Activated CD4-positive, alpha-beta T cell treated with anti-CD3 and anti-CD28 coated beads for 36 hours (primary cell): ENCODE measurements at regions not wholly inside any gene's neighbourhood (a gene's known extent, or its start where the extent isn't known, plus 50 kb on each side); places are given as distances from the start of the nearest gene placed in this dataset.

ENCODE experiments used
- ATAC-seq: fragments of 200-7000 bp; cut with Tn5 transposase; one replicate; pipeline ENCODE4 v1.10.0; 2021; ENCODE audit warnings: mild to moderate bottlenecking, moderate library complexity
- CTCF ChIA-PET: fragments of 350-600 bp; sonication (Branson Sonifier 250); formaldehyde crosslinking; loops from one replicate; lab custom pipeline; 2021; ENCODE audit warnings: antibody characterized with exemption; lab: Charles Lee
- POLR2A ChIA-PET: fragments of 350-600 bp; sonication (Branson Sonifier 250); formaldehyde crosslinking; loops from one replicate; lab custom pipeline; 2021; ENCODE audit warnings: antibody characterized with exemption, inconsistent platforms; lab: Charles Lee
- DNase-seq: peaks from one replicate; pipeline ENCODE4 v3.0.0-alpha.2; 2020
- H3K27ac Mint-ChIP-seq: one replicate; pipeline ENCODE4 v1.8.0; 2021; ENCODE audit warnings: mixed read lengths
- H3K27me3 Mint-ChIP-seq: one replicate; pipeline ENCODE4 v1.8.0; 2021; ENCODE audit warnings: mixed read lengths
- H3K36me3 Mint-ChIP-seq: one replicate; pipeline ENCODE4 v1.8.0; 2021; ENCODE audit warnings: low read depth, mixed read lengths
- H3K4me1 Mint-ChIP-seq: one replicate; pipeline ENCODE4 v1.8.0; 2021; ENCODE audit warnings: mixed read lengths
- H3K4me3 Mint-ChIP-seq: one replicate; pipeline ENCODE4 v1.8.0; 2021; ENCODE audit warnings: mild to moderate bottlenecking, moderate library complexity, mixed read lengths
- H3K9me3 Mint-ChIP-seq: one replicate; pipeline ENCODE4 v1.8.0; 2021; ENCODE audit warnings: low read depth, mixed read lengths
- intact Hi-C, 2 experiments: fragments of 100-400 bp; cut with DNase I in 1 of 2; cut with micrococcal nuclease in 1 of 2; formaldehyde crosslinking; loops; one replicate each; pipeline versions ENCODE4 v1.14.2 to v1.15.1; 2022 to 2024; cut with DNase I, micrococcal nuclease

GRCh38 chr7:35992436-35992835, 160.6 kb upstream of the EEPD1 start:
- Mint-ChIP-seq H3K4me1 (peaks cover 12% of the 10 kb centered on the region), H3K27me3 (no peaks in the 10 kb centered on the region), H3K27ac (no peak overlapping the region), H3K4me3 (no peak overlapping the region), H3K9me3 (no peaks in the 10 kb centered on the region), H3K36me3 (no peaks in the 10 kb centered on the region)
- DNase-seq: no peak
- ATAC-seq: no peak
- ChIA-PET POLR2A (no interaction called here), CTCF (no interaction called here)
- intact Hi-C loops: no loop called here

DNA sequence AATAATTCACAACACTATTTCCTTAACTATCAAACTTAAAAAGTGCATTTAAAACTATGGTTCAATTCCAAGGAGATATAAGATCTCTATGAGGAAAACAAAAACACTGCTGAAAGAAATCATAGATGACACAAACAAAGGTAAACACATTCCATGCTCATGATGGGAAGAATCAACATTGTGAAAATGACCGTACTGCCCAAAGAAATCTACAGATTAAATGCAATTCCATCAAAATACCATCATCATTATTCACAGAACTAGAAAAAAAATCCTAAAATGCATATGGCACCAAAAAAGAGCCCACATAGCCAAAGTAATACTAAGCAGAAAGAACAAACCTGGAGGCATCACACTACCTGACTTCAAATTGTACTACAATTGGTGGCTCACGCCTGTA, 159.9 kb upstream of the EEPD1 start:
- POLR2A ChIA-PET: no interaction called here
- DNase-seq: no peak
- H3K9me3 Mint-ChIP-seq: no peaks in the 10 kb centered on the region

DNA sequence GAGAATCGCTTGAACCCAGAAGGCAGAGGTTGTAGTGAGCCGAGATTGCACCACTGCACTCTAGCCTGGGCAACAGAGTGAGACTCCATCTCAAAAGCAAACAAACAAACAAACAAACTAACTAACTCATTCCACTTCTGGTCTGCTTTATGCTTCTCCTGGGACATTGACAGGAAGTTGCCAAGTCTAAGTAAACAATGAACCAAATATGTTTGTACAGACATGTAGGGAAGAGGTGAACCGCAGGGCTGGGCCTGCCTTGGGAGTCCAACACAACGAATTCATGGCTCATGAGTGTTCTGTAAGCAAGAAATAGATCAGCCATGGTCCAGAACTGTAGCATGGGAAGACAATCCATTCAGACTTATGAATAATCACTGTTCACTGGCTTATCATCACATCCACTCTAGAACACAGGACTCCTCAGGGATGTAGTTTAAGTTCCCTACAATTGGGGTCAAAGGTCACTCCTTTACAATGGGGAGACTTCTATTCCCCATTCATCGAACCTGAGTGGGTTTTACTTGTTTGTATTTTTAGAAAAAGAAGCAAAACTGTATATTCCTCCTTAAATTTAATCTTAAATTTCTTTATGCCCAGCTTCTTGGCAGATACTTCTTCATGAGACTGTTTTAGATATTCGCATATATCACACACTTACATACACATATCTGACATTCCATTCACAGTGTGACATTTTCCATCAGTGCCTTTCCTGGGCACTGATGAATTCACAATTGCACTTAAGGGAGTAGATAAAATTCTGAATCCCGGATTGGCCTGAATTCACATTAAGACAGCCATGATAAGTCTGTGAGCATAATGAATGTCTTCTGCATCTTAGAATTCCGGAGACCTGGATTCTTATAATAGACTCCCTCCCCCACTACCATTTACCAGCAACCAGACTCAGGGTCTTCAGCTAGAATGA, 159.1 kb upstream of the EEPD1 start:
- H3K27me3 Mint-ChIP-seq: no peaks in the 10 kb centered on the region
- intact Hi-C loops: no loop called here
- peaks cover 12% of the 10 kb centered on the region for H3K4me1 Mint-ChIP-seq
- ChIA-PET POLR2A (no interaction called here), CTCF (interaction anchor here (0.7 kb wide), 1 partner anchor 1230 kb away, joined by 3 read pairs; no protein-coding TSS in a partner anchor)
- no peaks in the 10 kb centered on the region for H3K36me3 Mint-ChIP-seq
- no peak for DNase-seq
- H3K4me3 Mint-ChIP-seq: no peak overlapping the region
- H3K27ac Mint-ChIP-seq: no peak overlapping the region
- no peak for ATAC-seq
- no peaks in the 10 kb centered on the region for H3K9me3 Mint-ChIP-seq

More for the DNA sequence above, 159.9 kb upstream of the EEPD1 start:
- no peak for ATAC-seq
- H3K4me3 Mint-ChIP-seq: no peak overlapping the region
- CTCF ChIA-PET: no interaction called here
- peaks cover 12% of the 10 kb centered on the region for H3K4me1 Mint-ChIP-seq
- no peaks in the 10 kb centered on the region for H3K27me3 Mint-ChIP-seq
- H3K36me3 Mint-ChIP-seq: no peaks in the 10 kb centered on the region
- intact Hi-C loops: no loop called here
- H3K27ac Mint-ChIP-seq: no peak overlapping the region

DNA sequence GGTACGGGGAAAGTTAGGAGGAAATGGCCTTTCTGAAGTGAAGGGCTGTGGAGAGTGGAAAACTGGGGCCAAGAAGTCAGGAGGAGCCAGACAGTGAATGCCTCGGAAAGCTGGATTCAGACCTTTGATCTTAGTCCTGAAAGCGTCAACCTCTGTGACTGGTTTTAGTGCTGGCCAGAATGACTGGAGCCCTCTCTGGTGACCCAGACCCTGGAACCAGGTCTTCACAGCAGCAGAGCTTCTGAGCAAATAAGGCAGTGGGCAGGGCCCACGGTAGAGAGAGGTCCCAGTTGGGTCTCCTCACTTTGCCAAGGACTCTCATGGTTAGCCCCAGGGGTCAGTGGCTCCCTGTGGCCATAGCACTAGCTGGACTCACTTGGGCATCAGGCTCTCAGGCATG, 157.7 kb upstream of the EEPD1 start:
- Mint-ChIP-seq H3K36me3 (no peaks in the 10 kb centered on the region), H3K4me1 (peaks cover 12% of the 10 kb centered on the region), H3K4me3 (no peak overlapping the region), H3K9me3 (no peaks in the 10 kb centered on the region), H3K27ac (no peak overlapping the region), H3K27me3 (no peaks in the 10 kb centered on the region)
- ChIA-PET CTCF (interaction anchor here (1.0 to 1.5 kb wide), 3 partner anchors 9 to 297 kb away, joined by 3 to 5 read pairs (median 3); no protein-coding TSS in a partner anchor), POLR2A (no interaction called here)
- intact Hi-C loops: no loop called here
- DNase-seq (no peak), ATAC-seq (no peak)

DNA sequence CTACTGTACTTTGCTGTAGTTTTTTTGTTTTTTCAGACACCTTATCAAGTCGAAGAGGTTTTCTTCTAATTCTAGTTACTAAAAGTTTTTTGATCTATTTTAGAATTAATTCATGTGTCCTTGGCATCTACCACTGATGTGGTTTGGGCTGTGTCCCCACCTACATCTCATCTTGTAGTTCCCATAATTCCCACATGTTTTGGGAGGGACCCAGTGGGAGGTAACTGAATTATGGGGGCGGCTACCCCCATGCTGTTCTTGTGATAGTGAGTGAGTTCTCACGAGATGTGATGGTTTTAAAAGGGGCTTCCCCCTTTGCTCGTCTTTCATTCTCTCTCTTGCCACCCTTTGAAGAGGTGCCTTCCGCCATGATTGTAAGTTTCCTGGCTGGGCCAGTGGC, 154.6 kb upstream of the EEPD1 start:
- intact Hi-C loops: no loop called here
- Mint-ChIP-seq H3K27me3 (no peaks in the 10 kb centered on the region), H3K4me1 (no peaks in the 10 kb centered on the region), H3K27ac (no peak overlapping the region), H3K36me3 (no peaks in the 10 kb centered on the region), H3K4me3 (no peak overlapping the region), H3K9me3 (no peaks in the 10 kb centered on the region)
- no peak for ATAC-seq
- DNase-seq: no peak
- CTCF ChIA-PET: no interaction called here
- POLR2A ChIA-PET: no interaction called here

DNA sequence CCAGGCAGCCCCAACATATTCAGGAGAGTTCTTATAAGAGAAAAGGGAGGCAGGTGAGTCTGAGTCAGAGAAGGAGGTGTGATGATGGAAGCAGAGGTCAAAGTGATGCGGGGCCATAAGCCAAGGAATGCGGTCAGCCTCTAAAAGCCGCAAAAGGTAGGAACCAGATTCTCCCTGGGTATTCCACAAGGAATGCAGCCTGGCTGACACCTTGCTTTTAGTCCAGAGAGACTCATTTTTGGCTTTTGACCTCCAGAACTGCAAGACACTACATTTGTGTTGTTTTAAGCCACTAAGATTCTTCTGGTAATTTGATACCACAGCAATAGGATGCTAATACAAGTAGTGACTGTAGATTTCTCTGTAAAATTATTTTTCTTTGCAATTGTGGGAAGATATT, 151.5 kb upstream of the EEPD1 start:
- Mint-ChIP-seq H3K9me3 (no peaks in the 10 kb centered on the region), H3K4me3 (no peak overlapping the region), H3K4me1 (peaks cover 5% of the 10 kb centered on the region), H3K27ac (no peak overlapping the region), H3K36me3 (no peaks in the 10 kb centered on the region), H3K27me3 (no peaks in the 10 kb centered on the region)
- CTCF ChIA-PET: interaction anchor here (1.2 kb wide), 1 partner anchor 291 kb away, joined by 3 read pairs; no protein-coding TSS in a partner anchor
- POLR2A ChIA-PET: no interaction called here
- DNase-seq (no peak), ATAC-seq (no peak)
- intact Hi-C loops: no loop called here

- intact Hi-C loops: no loop called here
- DNase-seq (no peak), ATAC-seq (no peak)
- ChIA-PET CTCF (no interaction called here), POLR2A (no interaction called here)
- Mint-ChIP-seq H3K4me1 (peaks cover 5% of the 10 kb centered on the region), H3K9me3 (no peaks in the 10 kb centered on the region), H3K36me3 (no peaks in the 10 kb centered on the region), H3K27me3 (no peaks in the 10 kb centered on the region), H3K27ac (no peak overlapping the region), H3K4me3 (no peak overlapping the region)
Measured at GRCh38 chr7:36002900-36003299, 150.2 kb upstream of the EEPD1 start.

- POLR2A ChIA-PET: no interaction called here
- intact Hi-C loops: no loop called here
- no peaks in the 10 kb centered on the region for H3K36me3 Mint-ChIP-seq
- CTCF ChIA-PET: interaction anchor here (0.7 kb wide), 1 partner anchor 93 kb away, joined by 3 read pairs; no protein-coding TSS in a partner anchor
- DNase-seq (no peak), ATAC-seq (no peak)
- H3K9me3 Mint-ChIP-seq: no peaks in the 10 kb centered on the region
- H3K27ac Mint-ChIP-seq: no peak overlapping the region
- H3K4me3 Mint-ChIP-seq: no peak overlapping the region
- H3K4me1 Mint-ChIP-seq: peaks cover 5% of the 10 kb centered on the region
- no peaks in the 10 kb centered on the region for H3K27me3 Mint-ChIP-seq
Measured at GRCh38 chr7:36003343-36003742, 149.7 kb upstream of the EEPD1 start.

DNA sequence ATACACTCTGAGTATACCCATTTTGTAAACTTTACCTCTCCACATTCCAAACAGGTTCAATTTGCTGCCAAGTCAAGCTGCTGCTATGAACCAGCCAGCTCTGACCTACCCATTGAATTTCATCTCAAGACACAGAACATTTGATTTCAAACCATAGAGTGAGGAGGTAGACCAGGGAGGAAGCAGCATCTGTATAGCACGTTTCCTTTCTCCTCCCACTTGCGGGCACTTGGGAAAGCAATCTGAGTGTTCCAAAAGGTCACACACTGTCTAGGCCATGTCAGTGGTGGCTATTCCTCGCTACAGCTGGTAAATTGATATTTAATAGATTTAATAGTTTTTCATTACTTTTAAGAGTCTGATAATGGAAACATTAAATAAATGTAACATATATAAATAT, 147.8 kb upstream of the EEPD1 start:
- DNase-seq: no peak
- intact Hi-C loops: no loop called here
- Mint-ChIP-seq H3K4me1 (peaks cover 5% of the 10 kb centered on the region), H3K9me3 (no peaks in the 10 kb centered on the region), H3K4me3 (no peak overlapping the region), H3K27ac (no peak overlapping the region), H3K36me3 (no peaks in the 10 kb centered on the region), H3K27me3 (no peaks in the 10 kb centered on the region)
- POLR2A ChIA-PET: no interaction called here
- ATAC-seq: no peak
- CTCF ChIA-PET: interaction anchor here (0.7 kb wide), 1 partner anchor 287 kb away, joined by 3 read pairs; no protein-coding TSS in a partner anchor

- H3K36me3 Mint-ChIP-seq: no peaks in the 10 kb centered on the region
- H3K9me3 Mint-ChIP-seq: no peaks in the 10 kb centered on the region
- intact Hi-C loops: no loop called here
- no peaks in the 10 kb centered on the region for H3K27me3 Mint-ChIP-seq
- H3K27ac Mint-ChIP-seq: no peak overlapping the region
- CTCF ChIA-PET: interaction anchor here (0.6 kb wide), 1 partner anchor 742 kb away, joined by 3 read pairs; no protein-coding TSS in a partner anchor
- POLR2A ChIA-PET: no interaction called here
- no peak for ATAC-seq
- no peak overlapping the region for H3K4me3 Mint-ChIP-seq
- no peak for DNase-seq
- H3K4me1 Mint-ChIP-seq: peaks cover 5% of the 10 kb centered on the region
Measured at GRCh38 chr7:36005876-36006275, 147.2 kb upstream of the EEPD1 start.

DNA sequence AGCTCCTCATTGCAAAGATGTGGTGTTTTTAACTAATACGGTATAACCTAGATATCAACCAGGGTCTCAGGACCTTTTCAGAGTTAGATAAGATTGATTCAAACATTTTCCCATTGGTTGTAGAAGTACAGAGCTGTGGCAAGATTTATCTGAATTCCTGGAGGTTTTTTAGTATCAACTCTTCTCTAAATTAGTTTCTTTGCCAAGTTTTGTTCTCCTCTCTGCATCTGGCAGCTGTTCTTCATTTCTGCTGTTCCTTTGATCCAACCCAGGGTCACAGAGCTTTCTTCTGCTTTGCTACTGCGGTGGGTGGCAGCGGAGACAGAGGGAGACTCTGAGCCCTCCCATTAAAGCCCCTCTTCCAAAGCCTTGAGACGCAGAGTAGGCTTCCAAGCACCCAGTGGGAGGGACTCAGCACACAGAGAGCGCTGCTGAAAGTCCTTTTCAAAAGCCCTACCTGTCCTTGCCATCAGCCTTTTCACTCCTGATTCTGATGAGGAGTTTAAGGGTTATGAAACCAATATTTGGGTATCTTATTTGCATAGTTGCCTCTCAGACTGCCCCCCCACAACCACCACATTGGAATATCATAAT, 146.3 kb upstream of the EEPD1 start:
- ChIA-PET CTCF (interaction anchor here (0.6 to 1.0 kb wide), 3 partner anchors 24 to 616 kb away, joined by 3 to 4 read pairs (median 3); no protein-coding TSS in a partner anchor), POLR2A (no interaction called here)
- no peak for ATAC-seq
- Mint-ChIP-seq H3K9me3 (no peaks in the 10 kb centered on the region), H3K27ac (no peak overlapping the region), H3K4me1 (peaks cover 5% of the 10 kb centered on the region), H3K4me3 (no peak overlapping the region), H3K27me3 (no peaks in the 10 kb centered on the region), H3K36me3 (no peaks in the 10 kb centered on the region)
- intact Hi-C loops: no loop called here
- no peak for DNase-seq
